Right lobe of liver (tissue), 6 donors: ENCODE measurements at regions not wholly inside any gene's neighbourhood (a gene's known extent, or its start where the extent isn't known, plus 50 kb on each side); places are given as distances from the start of the nearest gene placed in this dataset.

ENCODE experiments used
- ATAC-seq, 4 donors: fragments of 200-7000 bp; cut with Tn5 transposase; one replicate each; pipeline ENCODE4 v1.9.1; 2020; ENCODE audit warnings: mild to moderate bottlenecking in 4 of 4, moderate library complexity in 4 of 4
- DNase-seq, 3 donors: peaks; one replicate each; pipeline ENCODE4 v3.0.0-alpha.2; 2020
- H3K27ac ChIP-seq, 3 donors: fragments of 200-600 bp; one replicate each; pipeline ENCODE4 v1.8.0; 2022
- H3K27me3 ChIP-seq, 2 donors: fragments of 200-600 bp; one replicate each; pipeline ENCODE4 v1.8.0; 2022
- H3K36me3 ChIP-seq, 4 donors: fragments of 200-600 bp; sonication (generic) in 1 of 4; one replicate each; pipeline versions ENCODE4 v1.5.1 to v1.8.0; 2017 to 2022; ENCODE audit warnings: control low read depth in 1 of 4
- H3K4me1 ChIP-seq, 4 donors: fragments of 200-600 bp; sonication (generic) in 1 of 4; one replicate each; pipeline versions ENCODE4 v1.5.1 to v1.8.0; 2017 to 2022; ENCODE audit warnings: control low read depth in 1 of 4
- H3K4me3 ChIP-seq, 3 donors: fragments of 200-600 bp; one replicate each; pipeline ENCODE4 v1.8.0; 2022
- H3K9me3 ChIP-seq, 4 donors: fragments of 200-600 bp; sonication (generic) in 1 of 4; one replicate each; pipeline versions ENCODE4 v1.5.1 to v1.8.0; 2017 to 2022; ENCODE audit warnings: control low read depth in 1 of 4
- POLR2A ChIP-seq: fragments of 450-650 bp; IDR thresholded peaks from one replicate; pipeline ENCODE4 v1.6.1; 2017; ENCODE audit warnings: antibody characterized with exemption, mild to moderate bottlenecking
- WGBS: methylation state at CpG from one replicate; pipeline ENCODE4 v1.1.6; 2018; ENCODE audit warnings: low coverage, low lambda C conversion rate; ENCODE audit not compliant: insufficient coverage; ENCODE audit errors: missing lambda C conversion rate; 5-methylcytosine and 5-hydroxymethylcytosine counted together
- intact Hi-C, 2 donors: fragments of 100-400 bp; cut with DNase I; formaldehyde crosslinking; loops; one replicate each; pipeline versions ENCODE4 v1.11.2 to v1.14.1; 2022
- TF ChIP-seq, protein P1 (sequence below), 4 donors: fragments of 200-600 bp in 3 of 4; fragments of 450-650 bp in 1 of 4; IDR thresholded peaks; one replicate each; pipeline versions ENCODE4 v1.5.1 to v1.8.0; 2016 to 2022; ENCODE audit warnings: antibody characterized with exemption in 4 of 4, mild to moderate bottlenecking in 2 of 4
- donor health status: DM: no; HTN: yes; CAD: no.
- donor health status: DM: no; HTN: no; CAD: no.
- donor health status: DM: no; HTN: no; CAD: no.
- donor health status: DM: no; HTN: yes; CAD: no.
- donor health status: DM: no; HTN: yes; CAD: no.

DNA sequence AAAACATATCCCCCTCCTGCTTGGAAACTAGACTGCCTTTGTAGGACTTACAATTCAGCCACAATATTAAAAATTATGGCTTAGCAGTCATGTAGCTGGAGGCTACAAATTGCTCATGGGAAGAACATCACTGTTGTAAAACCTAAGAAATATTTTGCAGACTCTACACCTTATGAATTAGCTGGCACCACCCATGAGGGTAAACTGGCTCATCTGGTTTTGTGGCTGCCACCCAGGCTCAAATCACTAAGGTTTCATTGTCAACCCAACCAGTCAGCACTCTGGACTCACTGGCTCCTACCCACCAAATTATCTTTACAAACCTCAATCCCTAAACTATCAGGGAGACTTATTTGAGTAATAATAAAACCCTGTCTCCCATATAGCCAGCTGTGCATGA, 100.7 kb upstream of the OLFM3 start:
- Histone ChIP-seq H3K4me3 (no peak overlapping the region), H3K9me3 (no peaks in the 10 kb centered on the region), H3K27ac (no peak overlapping the region), H3K27me3 (no peaks in the 10 kb centered on the region), H3K36me3 (no peaks in the 10 kb centered on the region), H3K4me1 (no peaks in the 10 kb centered on the region)
- TF ChIP-seq, protein P1, sequence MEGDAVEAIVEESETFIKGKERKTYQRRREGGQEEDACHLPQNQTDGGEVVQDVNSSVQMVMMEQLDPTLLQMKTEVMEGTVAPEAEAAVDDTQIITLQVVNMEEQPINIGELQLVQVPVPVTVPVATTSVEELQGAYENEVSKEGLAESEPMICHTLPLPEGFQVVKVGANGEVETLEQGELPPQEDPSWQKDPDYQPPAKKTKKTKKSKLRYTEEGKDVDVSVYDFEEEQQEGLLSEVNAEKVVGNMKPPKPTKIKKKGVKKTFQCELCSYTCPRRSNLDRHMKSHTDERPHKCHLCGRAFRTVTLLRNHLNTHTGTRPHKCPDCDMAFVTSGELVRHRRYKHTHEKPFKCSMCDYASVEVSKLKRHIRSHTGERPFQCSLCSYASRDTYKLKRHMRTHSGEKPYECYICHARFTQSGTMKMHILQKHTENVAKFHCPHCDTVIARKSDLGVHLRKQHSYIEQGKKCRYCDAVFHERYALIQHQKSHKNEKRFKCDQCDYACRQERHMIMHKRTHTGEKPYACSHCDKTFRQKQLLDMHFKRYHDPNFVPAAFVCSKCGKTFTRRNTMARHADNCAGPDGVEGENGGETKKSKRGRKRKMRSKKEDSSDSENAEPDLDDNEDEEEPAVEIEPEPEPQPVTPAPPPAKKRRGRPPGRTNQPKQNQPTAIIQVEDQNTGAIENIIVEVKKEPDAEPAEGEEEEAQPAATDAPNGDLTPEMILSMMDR (IDR thresholded peaks at IDR 0.05) = no peak
- TF ChIP-seq POLR2A = no peak
- intact Hi-C loops = no loop called here
- no peak for ATAC-seq
- no peak for DNase-seq

DNA sequence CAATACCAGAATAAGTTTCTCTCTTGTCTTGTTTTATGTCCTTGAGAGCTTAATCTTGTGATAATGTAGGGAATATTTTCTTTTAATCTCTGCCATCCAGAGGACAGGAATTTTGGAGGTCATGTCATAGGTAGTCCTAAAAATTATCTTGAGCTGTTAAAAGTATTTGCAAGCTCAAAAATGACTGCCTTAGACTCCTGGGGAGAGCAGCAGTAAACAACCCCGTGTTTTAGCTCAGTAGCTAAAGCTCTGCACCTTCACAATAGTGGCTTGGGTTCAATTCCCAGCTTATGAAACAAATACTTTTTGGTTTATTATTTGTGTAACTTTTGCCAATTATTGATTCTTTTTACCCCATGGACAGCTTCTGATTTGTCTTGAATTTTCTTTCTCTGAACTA, 99.4 kb upstream of the OLFM3 start:
- Histone ChIP-seq H3K4me3 (no peak overlapping the region), H3K27ac (no peak overlapping the region), H3K4me1 (no peaks in the 10 kb centered on the region), H3K9me3 (no peaks in the 10 kb centered on the region), H3K36me3 (no peaks in the 10 kb centered on the region), H3K27me3 (no peaks in the 10 kb centered on the region)
- no peak for ATAC-seq
- DNase-seq = no peak
- 38% methylated on average over 1 of the region's 1 CpG for WGBS
- intact Hi-C loops = no loop called here
- no peak for TF ChIP-seq POLR2A
- TF ChIP-seq, protein P1 (IDR thresholded peaks at IDR 0.05) = no peak

DNA sequence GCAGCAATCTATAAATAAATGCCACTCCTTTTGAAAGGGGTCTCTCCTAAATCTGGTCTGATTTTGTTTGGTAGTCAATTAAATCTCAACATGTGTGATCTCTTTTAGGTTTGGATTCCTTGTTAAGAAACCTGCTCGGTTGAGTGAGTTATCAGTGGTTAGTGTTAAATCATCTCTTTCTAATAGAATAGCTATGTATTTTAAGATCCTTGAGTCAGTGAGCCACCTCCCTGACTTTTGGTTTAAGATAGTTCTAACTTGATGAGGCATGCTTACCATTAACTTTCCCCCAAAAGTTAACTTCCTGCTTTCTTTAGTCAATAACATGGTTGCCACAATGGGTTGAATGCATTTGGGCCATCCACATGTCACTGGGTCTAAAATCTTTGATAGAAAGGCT, 93.1 kb upstream of the OLFM3 start:
- no peaks in the 10 kb centered on the region for H3K36me3 ChIP-seq
- WGBS = 53% methylated on average over 1 of the region's 1 CpG
- no peaks in the 10 kb centered on the region for H3K27me3 ChIP-seq
- no peaks in the 10 kb centered on the region for H3K4me1 ChIP-seq
- no peaks in the 10 kb centered on the region for H3K9me3 ChIP-seq
- no peak for TF ChIP-seq POLR2A
- TF ChIP-seq, protein P1 (IDR thresholded peaks at IDR 0.05) = no peak
- DNase-seq (no peak), ATAC-seq (no peak)
- no peak overlapping the region for H3K27ac ChIP-seq
- no peak overlapping the region for H3K4me3 ChIP-seq
- intact Hi-C loops = no loop called here

DNA sequence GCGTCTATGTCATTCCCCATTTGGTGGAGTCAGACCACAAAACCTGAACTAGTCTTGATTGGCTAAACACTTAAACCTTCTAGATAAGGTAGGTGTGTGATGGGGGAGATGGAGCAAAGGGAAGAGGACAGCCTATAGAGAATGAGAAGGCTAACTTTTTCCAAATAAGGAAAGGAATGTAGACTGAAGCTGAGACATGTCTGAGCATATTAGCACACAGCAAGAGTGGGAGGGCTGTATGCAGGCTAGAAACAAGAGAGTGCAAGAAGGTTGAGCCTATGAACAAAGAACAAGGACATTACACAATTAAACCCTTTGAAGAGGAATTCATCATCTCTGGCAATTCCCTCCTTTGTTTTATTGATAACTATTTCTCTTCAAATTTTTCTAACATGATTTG, 89.2 kb upstream of the OLFM3 start:
- H3K4me1 ChIP-seq = no peaks in the 10 kb centered on the region
- H3K4me3 ChIP-seq = no peak overlapping the region
- intact Hi-C loops = no loop called here
- H3K27me3 ChIP-seq = no peaks in the 10 kb centered on the region
- DNase-seq (no peak), ATAC-seq (no peak)
- no peak for TF ChIP-seq POLR2A
- TF ChIP-seq, protein P1 (IDR thresholded peaks at IDR 0.05) = no peak
- no peaks in the 10 kb centered on the region for H3K36me3 ChIP-seq
- H3K27ac ChIP-seq = no peak overlapping the region
- no peaks in the 10 kb centered on the region for H3K9me3 ChIP-seq
- 75% methylated on average over 1 of the region's 1 CpG for WGBS

DNA sequence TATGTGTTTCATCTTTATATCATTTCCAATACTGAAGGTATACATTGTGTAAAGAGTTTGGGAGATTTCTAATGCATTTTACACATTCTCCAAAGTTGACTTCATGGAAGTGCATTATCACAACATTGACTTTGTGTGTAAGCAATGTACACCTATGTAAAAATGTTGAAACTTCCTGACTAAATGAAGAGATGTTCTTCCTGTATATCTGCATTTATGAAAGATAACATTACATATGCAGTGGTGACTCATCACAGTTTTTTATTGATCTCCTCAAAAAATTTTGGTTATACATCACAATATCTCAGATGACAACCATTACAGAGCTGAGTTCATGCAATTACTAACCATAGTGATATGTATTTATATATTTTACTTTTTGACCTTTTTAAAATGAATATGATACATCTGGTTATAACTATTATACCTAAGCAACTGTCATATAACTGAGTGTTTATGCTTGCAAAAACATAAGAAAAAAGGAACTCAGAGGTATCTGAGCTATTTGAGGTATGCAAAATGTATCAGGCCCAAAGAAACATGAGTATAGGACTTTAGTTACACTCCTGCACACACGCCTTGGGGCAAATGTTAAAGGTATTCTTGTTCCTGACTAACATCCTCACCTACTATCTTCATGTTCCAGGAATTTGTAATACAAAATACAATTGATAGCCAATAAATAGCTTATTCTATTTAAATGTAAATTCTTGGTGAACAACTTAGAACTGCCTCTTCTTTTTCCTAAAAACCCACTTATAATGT, 88.2 kb upstream of the OLFM3 start:
- Histone ChIP-seq H3K4me3 (no peak overlapping the region), H3K27ac (no peak overlapping the region), H3K27me3 (no peaks in the 10 kb centered on the region), H3K36me3 (no peaks in the 10 kb centered on the region), H3K4me1 (no peaks in the 10 kb centered on the region), H3K9me3 (no peaks in the 10 kb centered on the region)
- intact Hi-C loops = no loop called here
- 44% methylated on average over 1 of the region's 1 CpG for WGBS
- ATAC-seq = no peak
- DNase-seq = no peak
- no peak for TF ChIP-seq POLR2A
- TF ChIP-seq, protein P1 (IDR thresholded peaks at IDR 0.05) = no peak
